AG10803 (cell line): ENCODE measurements at regions not wholly inside any gene's neighbourhood (a gene's known extent, or its start where the extent isn't known, plus 50 kb on each side); places are given as distances from the start of the nearest gene placed in this dataset.
"Not testable (repeated sequence)": the region's sequence is repeated elsewhere in the genome, so short reads cannot be mapped to it uniquely, and the experiment has no call there.

Source experiments
- DNase-seq: peaks from one replicate; pipeline ENCODE4 v3.0.0; 2010; ENCODE audit warnings: low read depth
- H3K4me3 ChIP-seq: 2 replicates; pipeline ENCODE4 v1.5.1; 2011; ENCODE audit warnings: mild to moderate bottlenecking, low read length, control low read depth
- TF ChIP-seq, protein P1 (sequence below): conservative IDR thresholded peaks from 2 replicates; pipeline ENCODE4 v1.5.1; 2011; ENCODE audit warnings: mild to moderate bottlenecking, low read length, control low read depth, inconsistent platforms

DNA sequence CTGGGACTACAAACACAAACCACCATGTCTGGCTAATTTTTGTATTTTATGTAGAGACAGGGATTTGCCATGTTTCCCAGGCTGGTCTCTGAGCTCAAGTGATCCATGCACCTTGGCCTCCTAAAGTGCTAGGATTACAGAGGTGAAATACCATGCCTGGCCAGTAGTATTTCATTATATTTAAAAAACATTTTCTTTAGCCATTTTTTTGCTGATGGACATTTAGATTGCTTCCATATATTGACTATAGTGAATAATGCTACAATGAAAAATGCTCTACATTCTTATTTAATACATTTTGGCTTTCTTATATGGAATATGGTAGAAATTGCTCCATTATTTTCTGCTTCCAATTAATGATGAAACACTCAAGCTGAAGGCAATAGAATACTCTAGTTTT, 1439.7 kb downstream of the FSTL5 start:
- TF ChIP-seq, protein P1, sequence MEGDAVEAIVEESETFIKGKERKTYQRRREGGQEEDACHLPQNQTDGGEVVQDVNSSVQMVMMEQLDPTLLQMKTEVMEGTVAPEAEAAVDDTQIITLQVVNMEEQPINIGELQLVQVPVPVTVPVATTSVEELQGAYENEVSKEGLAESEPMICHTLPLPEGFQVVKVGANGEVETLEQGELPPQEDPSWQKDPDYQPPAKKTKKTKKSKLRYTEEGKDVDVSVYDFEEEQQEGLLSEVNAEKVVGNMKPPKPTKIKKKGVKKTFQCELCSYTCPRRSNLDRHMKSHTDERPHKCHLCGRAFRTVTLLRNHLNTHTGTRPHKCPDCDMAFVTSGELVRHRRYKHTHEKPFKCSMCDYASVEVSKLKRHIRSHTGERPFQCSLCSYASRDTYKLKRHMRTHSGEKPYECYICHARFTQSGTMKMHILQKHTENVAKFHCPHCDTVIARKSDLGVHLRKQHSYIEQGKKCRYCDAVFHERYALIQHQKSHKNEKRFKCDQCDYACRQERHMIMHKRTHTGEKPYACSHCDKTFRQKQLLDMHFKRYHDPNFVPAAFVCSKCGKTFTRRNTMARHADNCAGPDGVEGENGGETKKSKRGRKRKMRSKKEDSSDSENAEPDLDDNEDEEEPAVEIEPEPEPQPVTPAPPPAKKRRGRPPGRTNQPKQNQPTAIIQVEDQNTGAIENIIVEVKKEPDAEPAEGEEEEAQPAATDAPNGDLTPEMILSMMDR = no peak
- DNase-seq = no peak
- H3K4me3 ChIP-seq = no peak overlapping the region

DNA sequence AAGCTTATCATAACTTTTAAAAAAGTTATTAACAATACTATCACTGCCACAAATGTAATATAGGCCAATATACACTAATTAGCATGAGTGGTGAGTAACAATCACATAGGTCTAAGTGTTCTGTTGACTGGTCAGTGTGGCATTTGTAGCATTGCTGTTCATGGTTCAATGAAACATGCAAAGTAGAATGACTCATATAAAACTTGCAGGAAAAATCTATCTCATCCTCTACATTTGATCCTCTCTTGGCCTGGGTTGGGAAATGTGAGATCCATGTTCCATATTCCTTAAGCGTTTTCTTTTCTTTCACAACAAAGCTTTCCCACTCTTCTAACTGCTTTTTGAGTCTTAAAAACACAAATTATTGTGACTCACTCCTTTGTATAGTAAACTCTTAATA, 1418.7 kb downstream of the FSTL5 start:
- H3K4me3 ChIP-seq = no peak overlapping the region
- DNase-seq = no peak
- TF ChIP-seq, protein P1 = no peak

DNA sequence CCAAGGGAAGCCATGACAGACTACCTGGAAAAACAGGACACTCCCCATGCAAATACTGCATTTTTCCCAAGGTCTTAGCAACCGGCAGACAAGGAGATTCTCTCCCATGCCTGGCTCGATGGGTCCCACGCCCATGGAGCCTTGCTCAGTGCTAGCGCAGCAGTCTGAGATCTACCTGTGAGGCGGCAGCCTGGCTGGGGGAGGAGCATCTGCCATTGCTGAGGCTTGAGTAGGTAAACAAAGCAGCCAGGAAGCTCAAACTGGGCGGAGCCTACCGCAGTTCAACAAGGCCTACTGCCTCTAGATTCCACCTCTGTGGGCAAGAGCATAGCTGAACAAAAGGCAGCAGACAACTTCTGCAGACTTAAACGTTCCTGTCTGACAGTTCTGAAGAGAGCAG, 1417.2 kb downstream of the FSTL5 start:
- not testable (repeated sequence) for H3K4me3 ChIP-seq, DNase-seq

DNA sequence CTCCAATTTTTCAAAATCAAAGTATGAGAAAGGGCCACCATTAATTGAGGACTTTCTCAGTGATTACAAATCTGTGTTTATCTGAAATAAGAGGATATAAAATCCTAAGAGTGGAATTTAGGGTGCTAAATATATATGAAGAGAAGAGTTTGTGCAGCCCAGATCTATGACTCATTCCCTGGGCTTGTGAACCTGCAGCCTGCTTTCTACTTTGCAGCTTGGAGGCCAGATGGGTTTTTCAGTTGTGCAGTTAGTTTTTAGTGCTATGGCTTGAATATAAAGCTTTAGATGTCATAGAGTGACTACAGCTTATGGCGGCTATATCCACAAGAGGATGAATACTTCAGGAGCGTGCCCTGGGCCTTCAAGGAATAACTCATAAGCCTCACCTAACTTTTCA, 1391.1 kb downstream of the FSTL5 start:
- TF ChIP-seq, protein P1 = no peak
- DNase-seq = no peak
- H3K4me3 ChIP-seq = no peak overlapping the region

DNA sequence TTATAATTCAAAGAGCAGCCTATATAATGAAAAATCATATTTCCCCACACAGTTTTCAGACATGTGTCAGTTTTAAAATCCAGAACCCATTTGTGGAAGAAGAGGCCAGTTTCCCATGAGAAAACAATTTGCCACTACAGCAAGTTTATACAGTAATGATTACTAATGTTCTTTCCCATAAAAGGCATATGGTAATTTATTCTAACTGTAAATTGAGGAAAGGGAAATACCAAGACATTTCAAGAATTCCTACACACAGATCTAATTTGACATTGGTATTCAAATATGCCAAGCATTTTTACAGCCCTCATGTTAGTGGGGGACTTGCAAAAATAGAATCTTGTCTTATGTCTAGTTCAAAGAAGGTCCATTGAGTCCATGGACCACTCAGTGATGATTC, 1368.6 kb downstream of the FSTL5 start:
- TF ChIP-seq, protein P1 = no peak
- H3K4me3 ChIP-seq = no peak overlapping the region
- no peak for DNase-seq

DNA sequence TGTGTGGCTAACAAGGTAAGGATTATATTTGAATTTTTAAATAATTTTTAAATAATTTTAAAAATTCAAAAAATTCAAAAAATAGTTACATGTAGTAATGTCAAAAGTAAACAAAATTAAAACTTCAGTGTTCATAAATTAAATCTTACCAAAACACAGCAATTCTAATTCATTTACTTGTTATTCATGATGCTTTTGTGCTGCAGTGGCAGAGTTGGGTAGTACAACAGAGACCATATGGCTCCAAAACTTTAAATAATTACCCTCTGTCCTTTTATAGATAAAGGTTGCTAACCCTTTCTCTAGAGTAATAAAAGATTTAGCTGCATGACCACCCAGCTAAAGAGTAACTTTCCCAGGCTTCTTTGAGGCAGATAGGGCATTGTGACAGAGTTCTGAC, 1355.6 kb downstream of the FSTL5 start:
- no peak overlapping the region for H3K4me3 ChIP-seq
- no peak for DNase-seq
- TF ChIP-seq, protein P1 = no peak

DNA sequence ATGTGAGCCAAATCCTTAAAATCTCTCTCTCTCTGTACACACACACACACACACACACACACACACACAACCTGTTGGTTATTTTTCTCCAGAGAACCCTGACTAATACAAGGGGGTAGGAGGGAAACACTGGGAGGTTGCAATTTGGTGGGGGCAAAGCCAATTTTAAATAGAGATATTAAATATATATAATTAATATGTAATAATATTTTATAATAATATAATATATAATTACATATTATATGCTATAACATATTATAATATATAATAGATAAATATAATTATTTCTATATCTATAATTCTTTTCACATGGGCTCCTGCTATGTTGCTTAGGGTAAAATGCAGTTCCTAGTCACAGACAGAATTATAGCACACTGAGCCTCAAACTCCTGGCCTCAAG, 1354.2 kb downstream of the FSTL5 start:
- no peak overlapping the region for H3K4me3 ChIP-seq
- TF ChIP-seq, protein P1 = no peak
- DNase-seq = no peak

DNA sequence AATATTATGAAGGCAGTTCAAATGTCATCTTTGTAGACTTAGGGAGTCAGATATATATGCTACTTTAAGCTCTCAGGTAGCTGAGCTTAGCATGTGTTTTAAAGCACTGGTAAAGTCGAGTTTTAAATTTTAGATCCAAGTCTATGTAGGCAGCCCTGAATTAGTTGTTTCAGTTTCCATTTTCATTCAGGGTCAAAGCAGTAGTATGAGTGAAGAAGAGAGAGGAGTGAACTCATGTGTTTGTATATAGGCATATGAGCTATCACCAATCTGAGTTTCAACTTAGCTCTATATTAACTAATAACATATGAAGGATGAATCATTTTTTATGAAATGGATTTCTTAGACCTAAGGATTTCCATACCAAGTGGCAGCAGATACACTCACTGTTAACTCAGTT, 1353.4 kb downstream of the FSTL5 start:
- TF ChIP-seq, protein P1 = no peak
- H3K4me3 ChIP-seq = no peak overlapping the region
- no peak for DNase-seq
